GM20000 (cell line): ENCODE measurements at regions not wholly inside any gene's neighbourhood (a gene's known extent, or its start where the extent isn't known, plus 50 kb on each side); places are given as distances from the start of the nearest gene placed in this dataset.
A peak's percentile ranks its signal among the peaks of the same experiment; 100 is the strongest.

Experiments
- DNase-seq: peaks from one replicate; pipeline ENCODE4 v3.0.0; 2012; ENCODE audit warnings: low spot score
- CTCF ChIP-seq: IDR thresholded peaks from 2 replicates; pipeline ENCODE4 v1.5.1; 2012; ENCODE audit warnings: mild to moderate bottlenecking, control low read depth; ENCODE audit errors: extremely low read depth, missing control alignments

- no peak for TF ChIP-seq CTCF
- no peak for DNase-seq
These were observed 107.4 kb upstream of the RGS6 start for GRCh38 chr14:71824816-71825215.

GRCh38 chr14:71833476-71833875 lies 98.8 kb upstream of the RGS6 start:
- no peak for DNase-seq
- TF ChIP-seq CTCF, result no peak

GRCh38 chr14:71834284-71835204 lies 97.7 kb upstream of the RGS6 start:
- DNase-seq, result no peak
- TF ChIP-seq CTCF, result no peak

- no peak for DNase-seq
- no peak for TF ChIP-seq CTCF
These were observed 80.0 kb upstream of the RGS6 start for GRCh38 chr14:71852181-71852580.

GRCh38 chr14:71855399-71856036 lies 76.7 kb upstream of the RGS6 start:
- peak; percentile 66 for TF ChIP-seq CTCF
- peak; percentile 70 for DNase-seq

GRCh38 chr14:71856199-71856919 lies 75.9 kb upstream of the RGS6 start:
- no peak for TF ChIP-seq CTCF
- DNase-seq, result no peak

GRCh38 chr14:71863049-71863448 lies 69.2 kb upstream of the RGS6 start:
- no peak for DNase-seq
- TF ChIP-seq CTCF, result no peak
